Loucy (cell line): ENCODE measurements at regions not wholly inside any gene's neighbourhood (a gene's known extent, or its start where the extent isn't known, plus 50 kb on each side); places are given as distances from the start of the nearest gene placed in this dataset.

Source experiments
- EZH2phosphoT487 ChIP-seq: fragments of 200-600 bp; IDR thresholded peaks from 2 replicates; pipeline ENCODE4 v1.6.1; 2018; ENCODE audit warnings: antibody characterized with exemption, mild to moderate bottlenecking, moderate library complexity, borderline replicate concordance
- TF ChIP-seq, protein P1 (sequence below): fragments of 200-600 bp; sonication (generic); conservative IDR thresholded peaks from 2 replicates; pipeline ENCODE4 v1.5.1; 2014; ENCODE audit warnings: mild to moderate bottlenecking, antibody characterized with exemption, low read length

DNA sequence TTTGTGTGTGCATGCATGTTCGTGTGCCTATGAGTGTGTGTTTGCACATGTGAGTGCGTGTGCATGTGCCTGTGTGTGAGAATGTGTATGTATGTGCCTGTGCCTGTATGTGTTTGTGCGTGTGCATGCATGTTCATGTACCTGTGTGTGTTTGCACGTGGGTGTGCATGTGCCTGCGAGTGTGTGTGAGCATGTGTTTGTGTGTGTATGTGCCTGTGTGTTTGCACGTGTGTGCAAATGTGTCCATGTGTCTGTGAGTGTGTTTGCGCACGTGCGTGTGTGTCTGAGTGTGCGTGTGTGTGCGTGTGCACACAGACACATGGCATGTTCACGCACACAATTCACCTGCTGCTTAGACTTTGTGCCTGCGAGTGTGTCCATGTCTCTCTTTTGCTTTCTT is 853.5 kb upstream of the SALL3 start:
- TF ChIP-seq, protein P1, sequence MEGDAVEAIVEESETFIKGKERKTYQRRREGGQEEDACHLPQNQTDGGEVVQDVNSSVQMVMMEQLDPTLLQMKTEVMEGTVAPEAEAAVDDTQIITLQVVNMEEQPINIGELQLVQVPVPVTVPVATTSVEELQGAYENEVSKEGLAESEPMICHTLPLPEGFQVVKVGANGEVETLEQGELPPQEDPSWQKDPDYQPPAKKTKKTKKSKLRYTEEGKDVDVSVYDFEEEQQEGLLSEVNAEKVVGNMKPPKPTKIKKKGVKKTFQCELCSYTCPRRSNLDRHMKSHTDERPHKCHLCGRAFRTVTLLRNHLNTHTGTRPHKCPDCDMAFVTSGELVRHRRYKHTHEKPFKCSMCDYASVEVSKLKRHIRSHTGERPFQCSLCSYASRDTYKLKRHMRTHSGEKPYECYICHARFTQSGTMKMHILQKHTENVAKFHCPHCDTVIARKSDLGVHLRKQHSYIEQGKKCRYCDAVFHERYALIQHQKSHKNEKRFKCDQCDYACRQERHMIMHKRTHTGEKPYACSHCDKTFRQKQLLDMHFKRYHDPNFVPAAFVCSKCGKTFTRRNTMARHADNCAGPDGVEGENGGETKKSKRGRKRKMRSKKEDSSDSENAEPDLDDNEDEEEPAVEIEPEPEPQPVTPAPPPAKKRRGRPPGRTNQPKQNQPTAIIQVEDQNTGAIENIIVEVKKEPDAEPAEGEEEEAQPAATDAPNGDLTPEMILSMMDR = no peak
- no peak for TF ChIP-seq EZH2phosphoT487
